ENCODE measurements at regions not wholly inside any gene's neighbourhood (a gene's known extent, or its start where the extent isn't known, plus 50 kb on each side); places are given as distances from the start of the nearest gene placed in this dataset.

GRCh38 chr1:30484668-30485067, 238.7 kb downstream of the MATN1 start:
- no peak for TF ChIP-seq EP300 (IDR thresholded peaks at IDR 0.05)
- TF ChIP-seq, protein P1, sequence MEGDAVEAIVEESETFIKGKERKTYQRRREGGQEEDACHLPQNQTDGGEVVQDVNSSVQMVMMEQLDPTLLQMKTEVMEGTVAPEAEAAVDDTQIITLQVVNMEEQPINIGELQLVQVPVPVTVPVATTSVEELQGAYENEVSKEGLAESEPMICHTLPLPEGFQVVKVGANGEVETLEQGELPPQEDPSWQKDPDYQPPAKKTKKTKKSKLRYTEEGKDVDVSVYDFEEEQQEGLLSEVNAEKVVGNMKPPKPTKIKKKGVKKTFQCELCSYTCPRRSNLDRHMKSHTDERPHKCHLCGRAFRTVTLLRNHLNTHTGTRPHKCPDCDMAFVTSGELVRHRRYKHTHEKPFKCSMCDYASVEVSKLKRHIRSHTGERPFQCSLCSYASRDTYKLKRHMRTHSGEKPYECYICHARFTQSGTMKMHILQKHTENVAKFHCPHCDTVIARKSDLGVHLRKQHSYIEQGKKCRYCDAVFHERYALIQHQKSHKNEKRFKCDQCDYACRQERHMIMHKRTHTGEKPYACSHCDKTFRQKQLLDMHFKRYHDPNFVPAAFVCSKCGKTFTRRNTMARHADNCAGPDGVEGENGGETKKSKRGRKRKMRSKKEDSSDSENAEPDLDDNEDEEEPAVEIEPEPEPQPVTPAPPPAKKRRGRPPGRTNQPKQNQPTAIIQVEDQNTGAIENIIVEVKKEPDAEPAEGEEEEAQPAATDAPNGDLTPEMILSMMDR (IDR thresholded peaks at IDR 0.05), result no peak
- TF ChIP-seq POLR2A (IDR thresholded peaks at IDR 0.05), result no peak

Data from ovary (tissue), 3 donors.